ENCODE measurements at regions not wholly inside any gene's neighbourhood (a gene's known extent, or its start where the extent isn't known, plus 50 kb on each side); places are given as distances from the start of the nearest gene placed in this dataset.

DNA sequence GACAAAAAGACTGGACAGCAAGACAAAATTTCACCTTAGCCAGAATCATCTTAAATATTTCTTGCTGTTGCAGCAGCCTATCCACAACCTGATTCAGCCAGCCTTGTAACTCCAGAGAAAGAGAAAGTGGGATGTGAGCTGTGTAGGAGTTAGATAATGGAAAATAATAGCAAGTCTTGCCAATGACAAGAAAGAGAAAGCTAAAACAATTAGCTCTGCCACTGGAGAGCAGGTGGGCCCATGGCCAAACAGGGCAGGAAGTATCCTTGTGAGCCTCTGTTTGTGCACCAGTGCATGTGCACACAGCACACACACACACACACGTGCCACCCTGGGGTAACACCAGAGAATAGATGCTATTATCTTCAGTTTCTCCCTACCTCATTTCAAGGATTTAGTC, 106.0 kb upstream of the CCDC196 start:
- DNase-seq: no peak

DNA sequence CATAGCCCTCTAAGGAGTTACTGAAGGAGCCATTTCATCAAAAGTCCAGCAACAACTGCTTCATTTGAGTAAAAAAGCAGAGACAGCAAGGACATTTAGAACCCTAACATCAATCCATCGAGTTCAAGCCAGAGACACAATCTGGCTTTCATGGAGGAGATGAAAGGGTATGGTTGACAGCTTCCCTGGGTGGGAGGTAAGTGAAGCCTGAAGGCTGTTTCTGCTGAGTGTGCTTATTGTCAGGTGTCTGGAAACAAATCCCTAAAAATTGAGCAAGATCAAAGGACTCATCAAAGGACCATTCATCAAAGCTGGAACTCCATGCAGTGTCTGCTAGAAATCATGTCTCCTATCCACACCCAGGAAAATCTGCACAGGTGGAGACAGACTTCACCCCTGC, 104.4 kb upstream of the CCDC196 start:
- DNase-seq: no peak

DNA sequence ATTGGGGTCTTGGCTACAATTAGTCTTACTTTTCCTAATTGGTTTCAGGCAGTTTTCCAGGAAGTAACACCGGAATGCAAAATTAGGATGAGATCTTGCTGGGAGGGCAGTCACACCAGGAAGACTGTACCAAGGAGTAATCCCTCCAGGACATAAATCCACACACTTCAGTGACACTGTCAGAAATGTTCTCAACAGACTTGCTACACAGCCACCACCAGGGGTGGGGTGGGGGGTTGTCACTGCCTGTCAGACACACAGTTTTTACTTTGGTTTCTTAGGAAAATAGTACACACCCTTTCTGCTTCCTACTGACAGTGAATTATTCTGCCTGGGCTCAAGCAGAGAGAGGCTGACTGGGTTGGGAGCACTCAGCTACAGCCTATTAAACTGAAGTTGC, 102.9 kb upstream of the CCDC196 start:
- DNase-seq: no peak

DNA sequence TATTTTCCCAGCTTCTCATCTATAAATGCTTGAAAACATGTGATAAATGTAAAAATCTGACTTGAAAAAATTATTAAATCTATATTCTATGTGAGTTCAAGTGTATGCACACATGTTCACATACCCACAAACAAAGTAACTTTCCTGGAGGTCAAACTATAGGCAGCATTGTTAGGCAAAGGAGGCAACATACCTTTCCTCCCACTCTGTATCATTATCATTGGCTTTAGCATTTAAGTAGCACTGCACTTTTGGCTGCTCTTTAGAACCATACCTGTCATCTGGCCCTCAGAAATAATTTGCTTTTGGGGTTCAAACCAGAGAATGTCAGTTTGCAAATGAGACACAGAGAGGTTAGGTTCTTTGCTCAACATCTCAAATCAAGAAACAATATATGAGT, 102.4 kb upstream of the CCDC196 start:
- DNase-seq: no peak

DNA sequence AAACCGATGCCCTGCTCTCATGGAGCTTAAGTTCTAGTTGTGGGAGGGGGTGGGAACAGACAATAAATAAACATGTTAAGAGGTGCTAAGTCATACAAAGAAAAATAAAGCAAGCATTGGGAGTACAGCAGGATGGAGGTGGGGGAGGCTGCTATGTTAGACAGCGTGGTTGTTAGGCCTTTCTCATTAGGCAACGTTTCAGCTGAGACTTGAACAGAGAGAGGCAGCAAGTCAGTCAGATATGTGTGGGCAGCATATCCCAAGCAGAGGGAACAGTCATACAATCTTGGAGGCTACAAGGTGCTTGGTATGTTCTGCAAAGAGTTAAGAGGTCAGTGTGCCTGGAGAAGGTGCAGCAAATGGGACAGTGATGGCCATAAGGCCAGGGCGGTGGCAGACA, 97.7 kb upstream of the CCDC196 start:
- no peak for DNase-seq

DNA sequence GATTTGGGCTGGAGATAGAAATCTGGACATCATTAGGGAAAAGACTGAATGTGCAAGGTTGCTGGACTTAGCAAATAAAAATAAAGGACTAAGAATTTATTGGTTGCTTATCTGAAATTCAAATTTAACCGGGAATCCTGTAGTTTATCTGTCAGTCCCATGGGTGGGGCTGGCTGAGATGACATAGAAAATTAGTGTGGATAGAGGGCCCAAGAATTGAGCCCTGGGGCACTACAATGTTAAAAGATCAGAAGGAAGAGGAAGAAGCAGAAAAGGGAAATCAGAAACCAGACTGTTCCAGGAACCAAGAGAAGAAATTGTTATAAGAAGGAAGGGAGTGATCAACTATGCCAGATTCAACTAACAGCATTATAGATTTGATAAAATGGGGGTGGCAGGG, 96.7 kb upstream of the CCDC196 start:
- DNase-seq: no peak

DNA sequence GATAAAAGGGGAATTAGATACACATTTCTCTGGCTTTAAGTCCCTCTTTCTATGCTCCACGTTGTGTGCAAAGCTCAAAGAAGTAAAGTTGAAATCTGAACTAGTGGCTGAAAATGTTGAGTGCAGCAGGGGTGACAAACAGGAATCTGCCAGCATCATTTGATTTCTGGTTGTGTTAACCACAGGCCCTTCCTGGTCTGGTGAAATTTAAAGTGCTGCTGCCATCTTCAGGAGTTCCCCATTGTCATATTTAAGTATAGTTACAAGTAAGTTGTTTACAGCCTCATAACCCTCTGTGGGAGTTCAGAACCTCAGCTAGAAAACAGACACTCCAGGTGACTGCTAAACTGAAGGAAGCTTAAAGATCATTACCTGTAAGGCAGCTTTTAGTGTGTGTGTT, 90.9 kb upstream of the CCDC196 start:
- peak; percentile 19 for DNase-seq

DNA sequence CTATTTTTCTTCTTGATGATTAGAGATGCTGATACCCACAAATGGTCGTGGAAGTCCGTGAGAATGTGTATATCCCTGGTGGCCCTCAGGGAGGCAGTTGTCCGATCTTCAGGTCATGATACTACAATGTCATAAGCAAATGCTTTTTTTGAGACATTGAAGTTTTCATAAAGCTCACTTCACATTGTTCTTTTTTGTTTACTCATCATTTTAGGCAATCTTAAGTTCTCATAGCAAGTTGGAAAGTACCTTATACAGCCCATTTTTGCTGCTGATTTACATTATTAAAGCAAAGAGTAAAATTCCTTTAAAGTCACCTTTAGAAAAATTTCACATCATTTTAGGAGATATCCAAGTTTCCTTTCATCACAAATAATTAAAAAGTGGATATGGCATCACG, 90.0 kb upstream of the CCDC196 start:
- DNase-seq: no peak

DNA sequence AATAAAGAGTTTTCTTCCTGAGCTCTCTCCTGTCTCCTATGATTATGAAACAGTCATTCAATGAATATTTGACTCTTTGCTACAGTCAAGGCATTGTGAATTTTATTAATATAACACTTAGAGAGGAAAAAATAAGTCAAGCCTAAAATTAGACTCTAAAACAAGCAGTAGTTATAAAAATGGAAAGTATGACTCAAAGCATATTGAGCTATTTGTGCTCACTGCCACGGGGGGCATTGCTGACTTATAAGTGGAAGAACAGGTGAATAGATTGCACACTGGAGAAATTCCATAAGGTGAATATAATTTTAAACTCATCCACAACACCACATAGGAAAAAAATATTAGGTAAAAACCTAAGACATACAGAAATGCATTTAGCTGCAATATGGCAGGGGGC, 87.7 kb upstream of the CCDC196 start:
- no peak for DNase-seq

DNA sequence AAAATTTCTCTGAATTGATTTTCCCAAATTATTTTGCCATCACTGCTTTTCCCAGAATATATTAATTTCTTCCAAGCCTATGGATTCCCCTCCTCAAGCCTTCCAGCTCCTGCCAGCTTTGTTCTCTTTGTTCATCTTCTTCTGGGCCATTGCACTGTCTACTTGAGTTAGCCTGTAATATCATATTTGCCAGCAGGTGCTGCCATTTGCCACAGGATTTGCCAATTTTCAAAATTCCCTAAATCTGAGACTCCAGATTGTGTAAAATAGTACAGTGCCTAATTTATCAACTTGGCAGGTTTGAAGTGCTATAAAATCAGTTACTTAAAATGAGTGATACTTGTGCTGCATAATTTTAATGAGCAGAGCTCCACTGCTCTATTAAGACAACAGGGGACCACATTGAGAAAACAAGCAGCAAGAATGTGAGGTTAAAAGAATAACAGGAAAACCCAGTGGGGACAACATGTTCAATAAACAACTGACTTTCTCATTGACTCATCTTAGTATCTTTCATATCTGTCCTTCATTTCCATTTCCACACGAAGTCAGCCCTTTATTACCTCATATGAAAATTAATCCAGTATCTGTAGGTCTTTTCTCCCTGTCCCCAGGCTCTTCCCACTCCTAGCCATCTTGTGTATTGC, 84.6 kb upstream of the CCDC196 start:
- no peak for DNase-seq

DNA sequence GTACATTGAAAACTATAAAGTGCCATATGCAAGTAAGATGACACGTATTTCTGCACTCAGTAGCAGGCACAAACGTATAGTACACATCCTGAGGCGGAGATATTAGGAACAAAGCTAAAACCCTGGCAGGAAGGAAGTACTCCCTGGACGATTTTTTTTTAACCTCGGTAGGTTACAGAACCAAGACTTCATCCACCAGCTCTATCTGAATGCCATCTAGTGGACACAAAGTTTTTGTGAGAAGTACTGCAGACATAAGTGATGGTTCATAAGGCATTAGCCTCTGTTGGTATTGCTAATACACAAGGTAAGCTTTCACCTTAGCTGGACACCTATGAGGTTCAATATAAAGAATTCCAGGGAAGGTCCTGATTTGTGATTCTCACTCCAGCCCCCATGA, 83.0 kb upstream of the CCDC196 start:
- peak; percentile 3 for DNase-seq

DNA sequence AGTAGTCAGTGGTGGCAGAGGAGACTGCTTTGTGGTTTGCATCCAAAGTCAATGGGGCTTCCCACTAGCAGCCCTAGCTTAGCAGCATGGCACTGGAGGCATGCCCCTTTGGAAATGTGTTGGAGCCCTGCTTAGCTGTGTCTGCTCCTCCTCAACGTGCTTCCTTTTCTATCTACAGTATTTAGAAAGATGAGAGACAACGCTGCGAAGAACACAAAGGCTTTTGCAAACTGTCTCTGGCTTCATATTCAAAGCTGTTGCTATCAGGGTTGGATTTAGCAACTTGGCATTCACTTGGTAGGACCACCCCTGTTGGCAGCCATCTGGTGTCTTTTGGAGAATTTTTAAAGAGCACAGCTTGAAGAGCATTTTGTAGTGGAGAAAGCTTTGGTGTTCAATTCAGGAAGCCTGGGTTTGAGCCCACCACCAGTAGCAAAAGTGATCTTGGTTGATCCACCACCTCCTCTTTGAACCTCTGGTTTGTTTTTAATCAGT, 82.1 kb upstream of the CCDC196 start:
- no peak for DNase-seq

DNA sequence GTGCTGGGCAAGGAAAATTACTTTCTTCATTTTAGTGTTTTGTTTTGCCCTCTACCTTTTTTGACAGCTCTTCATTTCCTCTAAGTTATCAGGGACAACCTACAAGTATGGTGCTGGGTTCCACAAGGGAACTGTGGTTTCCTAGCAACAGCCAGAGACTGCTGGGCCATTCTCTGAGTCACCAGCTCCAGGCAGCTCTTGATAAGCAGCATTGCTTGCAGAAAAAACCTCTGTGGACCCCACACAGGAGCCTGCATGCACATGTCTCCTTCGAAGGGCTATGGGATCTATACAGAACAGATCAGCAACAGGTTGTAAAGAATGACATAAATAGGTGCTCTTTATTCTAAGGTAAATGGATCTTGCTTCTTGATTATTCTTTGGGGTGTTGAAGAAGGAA, 81.0 kb upstream of the CCDC196 start:
- DNase-seq: no peak

DNA sequence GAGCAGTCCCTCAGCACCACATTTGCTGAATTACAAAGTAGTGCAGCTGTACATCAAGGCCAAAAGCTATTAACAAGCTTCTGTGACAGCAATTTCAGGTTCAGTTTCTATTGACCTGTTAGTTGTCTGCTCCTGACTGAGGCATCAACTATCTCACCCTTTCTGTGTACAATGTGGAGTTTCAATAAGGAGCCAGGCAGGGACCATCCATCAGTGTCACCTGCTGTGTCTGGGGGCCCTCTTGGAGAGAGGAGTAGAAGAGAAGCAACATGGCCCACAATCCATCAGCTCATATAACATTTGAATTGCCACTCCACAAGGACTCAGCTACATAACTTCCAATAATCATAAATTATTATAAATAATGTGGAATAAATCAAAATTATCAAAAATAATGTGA, 72.3 kb upstream of the CCDC196 start:
- no peak for DNase-seq

DNA sequence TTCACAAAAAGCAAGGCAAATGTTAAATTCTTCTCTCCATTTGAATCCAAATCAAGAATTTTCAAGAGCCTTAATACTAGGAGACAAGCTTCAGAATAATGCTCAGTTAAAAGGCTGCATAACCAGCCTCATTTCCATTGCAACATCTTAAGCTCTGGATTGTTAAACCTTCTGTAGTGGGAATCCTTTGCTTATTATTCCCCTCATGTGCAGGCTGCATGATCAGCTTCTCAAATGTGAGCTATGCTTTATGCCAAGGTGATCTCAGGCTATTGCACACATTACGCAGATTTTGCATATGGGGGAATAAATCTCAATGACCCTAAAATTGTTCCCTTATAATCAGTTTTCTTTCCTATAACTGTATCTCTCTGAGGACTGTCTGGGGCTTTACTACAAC, 71.7 kb upstream of the CCDC196 start:
- DNase-seq: no peak

DNA sequence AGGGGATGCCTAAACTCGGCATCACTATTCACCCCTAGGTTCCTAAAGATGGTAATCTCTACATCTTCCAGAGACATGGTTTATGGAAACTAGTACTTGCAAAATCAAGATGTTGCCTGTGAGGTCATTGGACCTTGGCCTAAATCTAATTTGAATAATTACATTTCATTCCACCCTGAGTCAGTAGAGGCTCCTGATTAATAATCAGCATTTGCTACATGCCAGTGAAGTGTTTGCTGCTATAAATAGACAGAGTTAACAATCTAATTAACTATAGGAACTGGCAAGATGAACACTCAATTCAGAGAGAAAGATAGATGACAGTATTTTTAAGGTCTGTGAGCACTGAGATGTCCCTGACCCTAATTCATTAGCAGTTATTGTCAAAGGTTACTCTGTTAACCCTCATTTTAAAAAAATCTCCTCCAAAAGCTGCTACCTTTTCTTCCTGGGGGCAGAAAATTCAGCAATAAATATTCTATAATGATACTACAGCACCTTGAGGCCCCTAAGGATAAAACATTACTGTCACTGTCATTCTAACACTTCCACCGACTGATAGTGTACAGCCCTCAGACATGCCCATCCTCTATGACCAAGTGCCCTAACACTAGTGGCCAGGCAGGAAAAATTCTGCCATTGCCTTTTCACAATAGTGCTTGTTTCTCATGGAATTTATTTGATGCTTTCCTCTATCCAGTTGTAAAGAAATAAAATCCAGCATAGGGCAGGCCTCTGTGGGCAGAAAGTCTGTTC, 65.7 kb upstream of the CCDC196 start:
- DNase-seq: no peak

DNA sequence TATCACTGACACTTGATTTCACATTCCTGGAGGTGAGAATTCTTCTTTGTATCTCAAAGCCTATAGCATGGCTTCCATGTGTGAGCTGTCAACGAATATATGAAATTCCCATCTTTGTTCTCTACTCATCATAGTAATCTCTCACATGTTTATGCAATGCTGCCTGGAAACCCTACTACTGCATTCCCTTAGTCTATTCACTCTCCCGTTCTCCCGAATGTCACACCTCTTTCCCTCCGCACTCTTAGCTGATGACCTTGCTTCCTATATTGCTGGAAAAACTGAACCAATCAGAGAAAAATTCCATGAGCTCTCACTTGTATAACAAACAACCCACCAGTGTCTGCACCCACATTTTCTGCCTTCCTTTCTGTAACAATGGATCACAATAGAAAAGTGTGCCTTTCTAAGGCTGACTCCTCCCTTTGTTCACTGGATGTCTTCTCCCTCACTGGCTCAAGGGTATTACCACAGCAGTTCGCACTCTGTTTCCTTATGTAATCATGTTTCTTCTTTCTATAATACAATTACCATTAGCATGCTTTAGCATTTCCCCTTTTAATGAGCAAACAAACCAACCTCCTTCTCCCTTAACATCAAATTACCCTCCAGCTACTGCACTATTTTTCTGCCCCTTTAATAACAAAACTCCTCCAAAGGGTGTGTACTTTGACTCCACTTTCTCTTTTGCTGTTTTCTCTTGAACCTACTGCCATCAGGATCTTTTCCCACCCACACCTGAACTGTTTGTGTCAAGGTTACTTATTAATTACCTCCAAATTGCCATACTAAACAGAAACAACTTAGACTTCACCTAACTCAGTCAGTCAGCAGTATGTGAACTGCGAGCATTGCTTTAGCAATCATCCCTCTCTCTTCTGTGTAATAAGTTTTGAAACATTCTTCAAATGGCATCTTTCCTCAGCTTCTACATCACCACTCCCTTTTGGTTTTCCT, 63.9 kb upstream of the CCDC196 start:
- DNase-seq: no peak

DNA sequence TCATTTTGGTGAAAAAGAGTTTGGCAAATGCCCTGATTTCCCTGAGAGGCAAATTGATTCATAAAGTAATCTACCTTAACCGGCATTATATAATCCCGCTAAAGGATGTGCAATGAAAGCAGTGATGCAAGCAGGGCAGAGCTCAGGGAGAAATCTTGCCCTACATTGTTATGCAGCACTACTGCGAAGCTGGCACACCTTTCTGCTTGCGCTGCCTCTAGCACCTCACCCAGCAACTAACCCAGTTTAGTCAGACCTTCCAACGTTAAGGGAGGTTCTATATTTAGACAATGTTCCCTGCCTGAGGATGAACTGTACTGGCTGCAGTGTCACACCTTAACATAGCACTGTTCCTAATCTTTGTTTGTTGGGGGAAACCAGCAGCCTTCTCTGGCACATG, 60.8 kb upstream of the CCDC196 start:
- DNase-seq: no peak

DNA sequence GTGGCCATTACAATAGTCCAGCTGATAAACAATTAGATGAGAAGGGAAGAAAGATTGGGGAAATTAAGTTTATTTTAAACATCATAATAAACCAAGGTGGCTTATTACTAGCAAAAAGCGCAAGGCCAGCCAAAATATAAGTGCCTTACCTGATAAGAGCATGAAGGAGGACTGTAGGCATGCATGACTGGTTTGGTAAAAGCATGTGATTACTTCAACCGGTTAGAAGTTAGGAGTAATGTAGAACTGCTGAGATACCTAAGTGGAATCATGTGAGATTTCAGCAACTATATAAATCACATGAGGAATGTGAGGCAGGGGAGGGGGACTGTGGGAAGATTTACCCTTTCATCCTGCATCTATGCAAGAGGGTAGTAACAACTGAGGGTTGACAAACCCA, 59.7 kb upstream of the CCDC196 start:
- DNase-seq: no peak

DNA sequence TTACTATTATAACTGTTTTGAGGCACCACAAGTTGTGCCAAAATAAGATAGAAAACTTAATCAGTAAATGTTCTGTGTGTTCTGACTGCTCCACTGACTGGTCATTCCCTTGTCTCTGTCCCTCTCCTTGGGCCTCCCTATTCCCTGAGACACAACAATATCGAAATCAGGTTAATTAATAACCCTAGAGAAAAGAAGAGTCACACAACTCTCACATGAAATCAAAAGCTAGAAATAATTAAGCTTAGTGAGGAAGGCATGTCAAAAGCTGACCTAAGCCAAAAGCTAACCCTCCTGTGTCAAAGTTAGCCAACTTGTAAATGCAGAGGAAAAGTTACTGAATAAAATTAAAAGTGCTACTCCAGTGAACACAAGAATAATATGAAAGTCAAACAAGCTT, 53.8 kb upstream of the CCDC196 start:
- DNase-seq: no peak

DNA sequence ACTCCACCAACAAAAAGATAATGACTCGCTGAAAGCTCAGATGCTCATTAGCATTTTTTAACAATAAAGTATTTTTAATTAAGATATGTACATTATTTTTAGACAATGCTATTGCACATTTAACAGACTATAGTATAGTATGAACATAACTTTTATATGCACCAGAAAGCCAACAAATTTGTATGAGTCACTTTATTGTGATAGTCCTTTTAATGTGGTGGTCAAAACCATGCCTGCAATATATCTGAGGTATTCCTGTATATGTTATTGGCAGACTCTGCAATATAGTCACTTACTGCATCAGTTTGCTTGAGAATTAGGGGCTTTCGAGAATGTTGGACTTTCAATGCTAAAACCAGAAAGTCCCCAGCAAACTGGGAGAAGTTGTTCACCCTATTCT, 51.7 kb upstream of the CCDC196 start:
- DNase-seq: no peak

DNA sequence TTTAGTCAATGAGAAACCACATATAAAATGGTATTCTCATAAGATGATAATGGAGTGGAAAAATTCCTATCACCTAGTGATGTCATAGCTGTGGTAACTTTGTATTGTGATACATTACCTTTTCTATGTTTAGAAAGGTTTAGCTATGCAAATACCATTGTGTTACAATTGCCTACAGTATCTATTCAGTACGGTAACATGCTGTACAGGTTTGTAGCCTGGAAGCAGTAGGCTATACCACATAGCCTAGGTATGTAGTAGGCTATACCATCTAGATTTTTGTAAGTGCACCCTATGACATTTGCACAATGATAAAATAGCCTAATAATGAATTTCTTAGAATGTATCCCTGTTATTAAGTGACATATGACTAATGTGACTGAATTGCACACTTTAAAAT, 50.5 kb upstream of the CCDC196 start:
- no peak for DNase-seq

Measured in central memory CD4-positive, alpha-beta T cell (primary cell).